Skeletal muscle satellite cell (primary cell): ENCODE measurements at regions not wholly inside any gene's neighbourhood (a gene's known extent, or its start where the extent isn't known, plus 50 kb on each side); places are given as distances from the start of the nearest gene placed in this dataset.
"Not testable (repeated sequence)": the region's sequence is repeated elsewhere in the genome, so short reads cannot be mapped to it uniquely, and the experiment has no call there.

Source experiments
- H3K27me3 ChIP-seq: 2 replicates; pipeline ENCODE4 v1.7.0; 2013; ENCODE audit warnings: low read length; ENCODE audit not compliant: control insufficient read depth, insufficient read depth
- H3K36me3 ChIP-seq: 2 replicates; pipeline ENCODE4 v1.7.0; 2013; ENCODE audit warnings: mild to moderate bottlenecking, control low read depth, low read length; ENCODE audit not compliant: insufficient read depth
- H3K4me1 ChIP-seq: 2 replicates; pipeline ENCODE4 v1.7.0; 2013; ENCODE audit warnings: low read length; ENCODE audit not compliant: control insufficient read depth, insufficient read depth
- H3K4me2 ChIP-seq: 2 replicates; pipeline ENCODE4 v1.7.0; 2013; ENCODE audit warnings: mild to moderate bottlenecking, low read length
- H3K4me3 ChIP-seq: 2 replicates; pipeline ENCODE4 v1.7.0; 2013; ENCODE audit warnings: low read length
- H3K9ac ChIP-seq: 2 replicates; pipeline ENCODE4 v1.7.0; 2013; ENCODE audit warnings: mild to moderate bottlenecking, low read depth, low read length, moderate library complexity
- H3K9me3 ChIP-seq: replicated peaks from 2 replicates; pipeline ENCODE4 v1.7.0; 2013; ENCODE audit warnings: mild to moderate bottlenecking, control low read depth, low read length

GRCh38 chr5:92181656-92182055 lies 798.5 kb upstream of the ARRDC3 start:
- no peak overlapping the region for H3K4me2 ChIP-seq
- no peaks in the 10 kb centered on the region for H3K4me1 ChIP-seq
- no peaks in the 10 kb centered on the region for H3K27me3 ChIP-seq
- H3K9ac ChIP-seq: no peak overlapping the region
- no peak overlapping the region for H3K4me3 ChIP-seq
- no peaks in the 10 kb centered on the region for H3K36me3 ChIP-seq
- no peaks in the 10 kb centered on the region for H3K9me3 ChIP-seq

- H3K27me3 ChIP-seq: no peaks in the 10 kb centered on the region
- no peak overlapping the region for H3K4me3 ChIP-seq
- no peaks in the 10 kb centered on the region for H3K36me3 ChIP-seq
- no peak overlapping the region for H3K4me2 ChIP-seq
- H3K4me1 ChIP-seq: no peaks in the 10 kb centered on the region
- no peaks in the 10 kb centered on the region for H3K9me3 ChIP-seq
- H3K9ac ChIP-seq: no peak overlapping the region
Measured at GRCh38 chr5:92180391-92180790, 797.3 kb upstream of the ARRDC3 start.

- Histone ChIP-seq H3K4me3 (no peak overlapping the region), H3K36me3 (no peaks in the 10 kb centered on the region), H3K9ac (no peak overlapping the region), H3K9me3 (no peaks in the 10 kb centered on the region), H3K27me3 (no peaks in the 10 kb centered on the region), H3K4me1 (no peaks in the 10 kb centered on the region), H3K4me2 (no peak overlapping the region)
Measured at GRCh38 chr5:92179651-92180050, 796.5 kb upstream of the ARRDC3 start.

DNA sequence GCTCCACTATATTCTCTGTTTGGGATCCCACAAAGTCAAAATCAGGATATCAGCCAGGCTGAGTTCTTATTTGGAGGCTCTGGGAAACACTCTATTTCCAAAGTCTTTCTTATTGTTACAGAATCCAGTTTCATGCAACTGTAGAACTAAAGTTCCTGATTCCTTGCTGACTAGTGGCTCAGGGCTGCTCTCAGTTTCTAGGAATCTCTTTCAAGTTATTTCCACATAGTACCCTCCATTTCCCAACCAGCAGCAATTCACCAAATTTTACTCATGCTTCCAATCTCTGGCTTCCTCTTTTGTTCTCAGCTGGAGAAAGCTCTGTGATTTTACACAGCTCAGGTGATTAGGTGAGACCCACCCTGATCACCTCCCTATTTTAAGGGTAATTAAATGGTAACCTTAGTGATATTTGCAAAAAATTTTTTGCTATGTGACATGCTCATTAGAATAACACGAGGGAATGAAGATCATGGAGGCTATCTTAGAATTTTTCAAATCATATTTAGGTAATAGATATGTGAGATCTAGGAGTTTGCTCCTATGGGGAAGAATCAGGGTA lies 794.9 kb upstream of the ARRDC3 start:
- Histone ChIP-seq H3K4me1 (no peaks in the 10 kb centered on the region), H3K4me2 (no peak overlapping the region), H3K9me3 (no peaks in the 10 kb centered on the region), H3K4me3 (no peak overlapping the region), H3K36me3 (no peaks in the 10 kb centered on the region), H3K27me3 (no peaks in the 10 kb centered on the region), H3K9ac (no peak overlapping the region)

DNA sequence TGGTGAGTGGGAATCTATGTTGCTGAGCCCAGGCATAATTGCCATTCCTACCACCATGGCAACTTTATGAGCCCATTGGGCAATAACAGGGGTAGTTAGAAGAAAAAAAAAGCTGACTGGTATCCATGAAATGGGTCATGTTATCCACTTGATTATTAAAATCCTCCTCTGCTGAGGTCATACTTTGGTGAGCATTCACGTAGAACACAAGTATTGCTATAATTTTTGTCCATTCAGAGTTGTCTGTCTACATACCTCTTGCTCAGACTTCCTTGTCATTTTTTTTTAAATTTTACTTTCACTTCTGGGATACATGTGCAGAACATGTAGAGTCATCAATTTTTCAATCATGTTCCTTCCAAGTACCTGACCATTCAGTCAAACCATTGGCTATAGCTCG lies 780.8 kb upstream of the ARRDC3 start:
- H3K9me3 ChIP-seq: no peaks in the 10 kb centered on the region
- H3K36me3 ChIP-seq: no peaks in the 10 kb centered on the region
- H3K4me3 ChIP-seq: no peak overlapping the region
- no peaks in the 10 kb centered on the region for H3K27me3 ChIP-seq
- H3K9ac ChIP-seq: no peak overlapping the region
- H3K4me1 ChIP-seq: no peaks in the 10 kb centered on the region
- no peak overlapping the region for H3K4me2 ChIP-seq

DNA sequence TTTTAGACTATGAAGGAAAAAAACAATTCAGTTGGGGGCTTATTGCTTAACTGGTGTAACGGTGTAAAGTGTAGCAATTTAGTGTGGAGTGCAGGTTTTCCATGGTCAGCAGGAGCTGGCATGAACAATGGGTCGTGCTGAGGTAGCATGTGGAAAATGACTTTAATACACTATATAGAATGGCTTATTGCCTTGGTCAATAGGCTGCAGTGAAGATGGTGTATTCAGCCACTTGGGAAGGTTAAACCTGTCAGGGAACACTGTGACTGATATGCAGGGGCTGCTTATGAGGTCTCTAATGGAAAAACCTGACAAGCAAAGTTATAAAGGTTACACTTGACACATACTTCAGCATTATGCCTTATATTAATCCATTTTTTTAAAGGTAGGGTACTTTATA lies 764.7 kb upstream of the ARRDC3 start:
- Histone ChIP-seq H3K36me3 (no peaks in the 10 kb centered on the region), H3K4me3 (no peak overlapping the region), H3K27me3 (no peaks in the 10 kb centered on the region), H3K4me1 (no peaks in the 10 kb centered on the region), H3K4me2 (no peak overlapping the region), H3K9me3 (no peaks in the 10 kb centered on the region), H3K9ac (no peak overlapping the region)

DNA sequence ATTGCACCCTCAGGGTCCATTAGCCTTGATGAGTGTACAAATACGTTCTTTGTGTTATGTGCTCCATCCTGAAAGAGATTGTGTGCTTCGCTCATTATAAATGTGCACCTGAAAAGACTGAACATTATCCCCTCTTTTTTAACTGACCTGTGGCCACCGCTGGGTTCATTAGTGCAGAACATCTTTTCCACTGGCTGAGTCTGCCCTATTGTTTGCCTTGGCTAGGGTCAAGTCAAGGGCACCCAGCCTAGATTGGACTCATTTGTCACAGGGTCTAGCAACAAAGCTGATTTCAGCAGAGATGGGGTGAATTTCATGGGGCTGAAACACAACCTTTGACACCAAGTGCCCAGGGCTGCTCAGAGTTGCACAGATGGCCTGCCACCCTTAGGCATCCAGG lies 764.1 kb upstream of the ARRDC3 start:
- H3K36me3 ChIP-seq: no peaks in the 10 kb centered on the region
- H3K9me3 ChIP-seq: no peaks in the 10 kb centered on the region
- no peaks in the 10 kb centered on the region for H3K4me1 ChIP-seq
- no peak overlapping the region for H3K4me2 ChIP-seq
- no peak overlapping the region for H3K4me3 ChIP-seq
- H3K27me3 ChIP-seq: no peaks in the 10 kb centered on the region
- no peak overlapping the region for H3K9ac ChIP-seq

GRCh38 chr5:92145852-92146251 lies 762.7 kb upstream of the ARRDC3 start:
- Histone ChIP-seq H3K4me2 (no peak overlapping the region), H3K27me3 (no peaks in the 10 kb centered on the region), H3K36me3 (no peaks in the 10 kb centered on the region), H3K9me3 (no peaks in the 10 kb centered on the region), H3K9ac (no peak overlapping the region), H3K4me1 (no peaks in the 10 kb centered on the region), H3K4me3 (no peak overlapping the region)

GRCh38 chr5:92144824-92145223 lies 761.7 kb upstream of the ARRDC3 start:
- no peaks in the 10 kb centered on the region for H3K36me3 ChIP-seq
- H3K4me3 ChIP-seq: no peak overlapping the region
- H3K4me1 ChIP-seq: no peaks in the 10 kb centered on the region
- no peaks in the 10 kb centered on the region for H3K27me3 ChIP-seq
- no peak overlapping the region for H3K9ac ChIP-seq
- H3K9me3 ChIP-seq: no peaks in the 10 kb centered on the region
- no peak overlapping the region for H3K4me2 ChIP-seq

DNA sequence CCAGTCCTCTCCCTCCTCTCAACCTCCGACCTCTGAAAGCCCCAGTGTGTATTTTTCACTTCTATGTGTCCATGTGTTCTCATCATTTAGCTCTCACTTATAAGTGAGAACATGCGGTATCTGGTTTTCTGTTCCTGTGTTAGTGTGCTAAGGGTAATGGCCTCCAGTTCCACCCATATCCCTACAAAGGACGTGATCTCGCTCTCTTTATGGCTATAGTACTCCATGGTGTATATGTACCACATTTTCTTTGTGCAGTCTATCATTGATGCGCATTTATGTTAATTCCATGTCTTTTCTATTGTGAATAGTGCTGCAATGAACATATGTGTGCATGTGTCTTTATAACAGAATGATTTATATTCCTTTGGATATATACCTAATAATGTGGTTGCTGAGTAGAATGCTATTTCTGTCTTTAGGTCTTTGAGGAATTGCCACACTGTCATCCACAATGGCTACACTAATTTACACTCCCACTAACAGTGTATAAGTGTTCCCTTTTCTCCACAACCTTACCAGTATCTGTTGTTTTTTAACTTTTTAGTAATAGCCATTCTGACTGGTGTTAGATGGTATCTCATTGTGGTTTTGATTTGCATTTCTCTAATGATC lies 749.3 kb upstream of the ARRDC3 start:
- H3K36me3 ChIP-seq, H3K9ac ChIP-seq, H3K4me2 ChIP-seq, H3K4me3 ChIP-seq, H3K4me1 ChIP-seq, H3K9me3 ChIP-seq, H3K27me3 ChIP-seq: not testable (repeated sequence)

DNA sequence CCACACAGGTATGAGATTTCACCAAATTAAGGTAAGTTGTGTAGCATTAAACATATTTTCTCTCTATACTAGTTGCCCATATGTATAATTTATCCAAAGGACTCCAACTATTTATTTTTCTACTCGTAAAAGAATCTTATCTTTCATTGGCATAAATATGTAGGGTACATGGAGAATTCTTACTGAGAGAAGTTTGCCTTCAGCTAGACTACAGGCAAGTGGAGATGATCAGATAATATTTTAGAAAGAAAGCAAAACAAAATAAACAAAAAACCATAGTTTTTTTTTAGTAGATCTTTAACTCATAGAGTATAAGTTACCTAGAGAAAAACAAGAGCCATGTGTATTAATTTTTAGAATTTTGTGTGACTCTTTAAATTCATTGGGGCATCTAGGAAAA lies 743.1 kb upstream of the ARRDC3 start:
- Histone ChIP-seq H3K4me2 (no peak overlapping the region), H3K4me1 (no peaks in the 10 kb centered on the region)

DNA sequence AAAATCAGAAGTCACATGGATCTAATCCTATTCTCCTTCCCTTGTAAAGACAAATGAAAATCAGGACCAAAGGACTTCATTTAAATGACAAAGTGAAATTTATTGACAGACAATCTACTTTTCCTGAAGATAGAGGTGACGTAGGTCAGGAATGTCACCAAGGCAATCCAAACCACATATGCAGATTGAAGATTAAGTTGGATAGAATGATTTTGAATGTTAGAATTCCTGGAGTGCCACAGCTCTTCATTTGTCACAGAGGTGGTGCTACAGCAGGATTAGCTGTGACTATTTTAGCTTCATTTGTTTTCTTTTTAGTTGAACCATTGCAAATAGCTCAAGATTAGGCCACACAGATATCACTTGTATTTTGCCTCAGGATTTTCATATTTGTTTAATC lies 736.0 kb upstream of the ARRDC3 start:
- H3K4me2 ChIP-seq: no peak overlapping the region

More for the DNA sequence above, 743.1 kb upstream of the ARRDC3 start:
- no peak overlapping the region for H3K4me3 ChIP-seq
- no peaks in the 10 kb centered on the region for H3K27me3 ChIP-seq
- no peaks in the 10 kb centered on the region for H3K36me3 ChIP-seq
- no peak overlapping the region for H3K9ac ChIP-seq
- no peaks in the 10 kb centered on the region for H3K9me3 ChIP-seq

More for the DNA sequence above, 736.0 kb upstream of the ARRDC3 start:
- Histone ChIP-seq H3K27me3 (no peaks in the 10 kb centered on the region), H3K36me3 (no peaks in the 10 kb centered on the region), H3K4me1 (no peaks in the 10 kb centered on the region), H3K4me3 (no peak overlapping the region), H3K9me3 (no peaks in the 10 kb centered on the region), H3K9ac (no peak overlapping the region)
